T follicular helper cell (primary cell): ENCODE measurements at regions not wholly inside any gene's neighbourhood (a gene's known extent, or its start where the extent isn't known, plus 50 kb on each side); places are given as distances from the start of the nearest gene placed in this dataset.

ENCODE experiments used
- DNase-seq: peaks from one replicate; pipeline ENCODE4 v3.0.0-alpha.2; 2020; ENCODE audit warnings: low read depth

DNA sequence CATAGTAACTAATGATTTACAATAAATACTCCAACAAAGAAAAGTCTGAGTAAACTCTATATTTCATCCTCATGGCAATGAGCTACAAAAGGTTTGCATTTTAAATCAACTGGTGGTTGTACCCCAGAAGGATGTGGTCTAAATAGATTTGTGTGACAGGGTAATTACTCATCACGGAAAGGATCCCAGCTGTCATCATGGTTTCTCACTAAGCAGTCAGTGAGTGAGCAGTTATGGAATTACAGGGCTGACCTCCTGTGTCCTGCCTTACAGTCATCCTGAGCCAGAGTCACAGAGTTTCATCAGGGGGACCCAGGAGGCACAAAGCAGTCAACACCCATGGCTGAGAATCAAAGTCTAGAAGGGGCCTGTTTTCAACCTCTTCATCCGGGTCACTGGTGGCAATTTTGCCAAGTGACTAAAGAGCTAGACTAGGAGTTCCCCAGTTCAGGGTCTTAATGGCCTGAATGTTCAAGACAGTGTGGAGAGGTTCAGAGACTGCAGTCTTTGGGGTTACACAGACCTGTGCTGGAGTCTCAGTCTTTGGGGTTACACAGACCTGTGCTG is 210.7 kb upstream of the SLC24A2 start:
- DNase-seq, result no peak

DNA sequence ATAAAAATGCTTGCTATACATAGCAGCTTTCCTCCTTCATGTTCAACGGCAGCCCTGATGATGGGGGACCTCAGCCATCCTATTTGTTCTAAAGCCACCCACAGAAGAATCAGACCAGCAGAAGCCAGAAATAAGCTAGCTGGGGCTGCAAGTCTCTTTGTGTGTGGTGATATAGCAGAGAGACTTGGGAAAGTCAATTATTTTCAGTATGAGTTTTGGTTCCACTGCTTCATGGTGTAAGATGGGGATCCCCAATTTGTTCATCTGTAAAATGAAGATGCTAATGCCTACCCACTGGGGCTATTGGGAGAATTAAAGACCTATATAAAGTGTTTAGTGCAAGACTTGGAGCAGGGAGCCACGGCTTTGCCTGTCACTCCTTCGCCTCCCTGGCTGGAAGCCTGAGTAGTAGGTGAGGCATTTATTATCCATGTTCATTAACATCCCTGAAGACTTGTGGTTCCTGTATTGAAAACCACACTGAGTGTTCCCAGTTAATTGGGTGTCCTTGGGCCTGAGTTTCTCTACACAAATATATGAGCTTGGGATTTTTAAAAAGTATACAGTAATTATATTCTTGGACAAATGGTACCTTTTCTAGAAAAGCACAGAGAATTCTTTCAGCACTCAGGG is 210.1 kb upstream of the SLC24A2 start:
- DNase-seq, result no peak

DNA sequence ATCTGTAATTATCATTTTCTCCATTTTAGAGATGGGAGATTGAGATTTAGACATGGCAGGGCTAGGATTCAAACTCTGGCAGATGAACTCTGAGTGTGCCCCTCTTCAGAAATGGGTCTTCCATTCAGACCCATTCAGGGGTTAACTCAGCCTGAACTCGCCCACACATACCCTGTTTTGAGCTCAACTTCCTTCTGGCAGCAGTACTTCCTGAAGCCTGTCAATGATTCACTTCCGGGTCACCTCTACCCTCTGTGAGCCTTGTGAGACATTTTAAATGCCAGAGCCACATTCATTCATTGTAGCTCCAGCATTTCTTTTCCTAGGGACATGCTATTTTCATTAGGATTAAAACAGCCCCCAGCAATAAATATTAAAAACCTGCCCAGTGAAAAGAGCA is 209.3 kb upstream of the SLC24A2 start:
- no peak for DNase-seq

DNA sequence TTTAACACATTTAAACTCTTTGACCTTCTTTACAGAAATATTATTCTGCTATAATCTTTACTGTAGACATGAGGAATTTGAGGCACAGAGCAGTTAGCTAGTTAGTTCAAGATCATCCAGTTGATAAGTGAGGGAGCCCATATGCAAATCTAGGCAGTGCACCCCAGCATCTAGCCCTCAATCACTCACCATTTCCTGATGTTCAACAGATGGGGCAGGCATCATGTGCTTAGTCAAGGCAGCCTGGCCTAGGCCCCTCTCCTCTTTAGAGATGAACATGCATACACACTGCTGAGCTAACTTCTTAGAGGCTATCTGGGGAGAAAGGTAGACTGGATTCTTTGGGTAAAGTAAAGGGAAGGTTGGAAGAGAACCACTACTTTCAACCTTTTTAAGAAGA is 206.8 kb upstream of the SLC24A2 start:
- no peak for DNase-seq

DNA sequence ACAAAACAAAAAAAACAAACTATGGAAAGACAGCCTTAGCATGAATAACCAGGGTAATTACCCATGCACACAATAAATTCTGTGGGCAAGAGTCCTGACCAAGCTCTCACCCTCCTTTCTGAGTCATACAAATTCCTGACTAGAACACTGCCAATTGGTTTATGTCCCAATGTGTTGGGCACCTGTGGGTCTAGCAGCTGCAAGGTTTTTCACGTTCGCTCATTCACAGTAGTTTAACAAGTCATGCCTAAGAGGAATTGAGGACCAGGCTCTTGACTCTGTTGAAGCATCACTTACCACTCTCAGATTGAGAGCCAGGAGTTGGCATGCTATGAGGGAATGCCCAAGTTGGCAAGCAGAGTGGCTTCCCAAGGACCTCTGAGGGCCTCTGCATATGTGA is 205.5 kb upstream of the SLC24A2 start:
- DNase-seq, result no peak

DNA sequence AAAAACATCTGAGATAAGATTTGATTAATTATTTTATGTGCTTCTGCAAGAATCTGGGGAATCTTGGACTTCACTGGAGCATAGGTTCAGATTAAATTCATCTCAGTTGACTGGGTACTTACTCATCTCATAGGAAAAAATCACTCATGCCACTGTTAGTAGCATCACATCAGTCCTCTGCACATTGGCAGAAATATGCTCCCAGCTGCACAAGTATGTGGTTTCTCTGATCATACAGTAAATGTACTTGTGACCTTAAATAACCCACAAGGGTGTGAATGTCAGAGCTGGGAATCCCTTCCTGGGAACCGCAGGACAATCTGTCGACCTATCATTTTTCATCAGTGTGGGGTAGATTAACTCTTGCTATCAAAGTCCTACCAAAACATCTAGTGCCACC is 203.7 kb upstream of the SLC24A2 start:
- DNase-seq, result no peak

DNA sequence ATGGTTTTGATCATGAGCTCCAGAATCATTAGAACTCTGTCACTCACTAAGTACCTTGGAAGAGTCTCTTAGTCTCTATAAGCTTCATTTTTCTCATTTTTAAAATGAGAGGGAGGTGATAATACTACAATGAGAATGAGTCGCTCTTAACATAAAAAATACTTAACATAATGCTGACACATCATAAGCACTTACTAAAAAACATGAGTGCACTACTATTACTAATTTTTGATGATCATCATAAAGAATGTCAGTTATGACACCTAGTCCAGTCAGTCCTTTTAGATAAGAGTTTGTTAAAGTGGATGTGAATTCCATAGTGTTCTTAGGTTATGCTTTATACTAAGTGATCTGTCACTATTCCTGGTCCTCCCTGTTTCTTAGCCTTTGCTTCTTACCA is 200.4 kb upstream of the SLC24A2 start:
- no peak for DNase-seq

DNA sequence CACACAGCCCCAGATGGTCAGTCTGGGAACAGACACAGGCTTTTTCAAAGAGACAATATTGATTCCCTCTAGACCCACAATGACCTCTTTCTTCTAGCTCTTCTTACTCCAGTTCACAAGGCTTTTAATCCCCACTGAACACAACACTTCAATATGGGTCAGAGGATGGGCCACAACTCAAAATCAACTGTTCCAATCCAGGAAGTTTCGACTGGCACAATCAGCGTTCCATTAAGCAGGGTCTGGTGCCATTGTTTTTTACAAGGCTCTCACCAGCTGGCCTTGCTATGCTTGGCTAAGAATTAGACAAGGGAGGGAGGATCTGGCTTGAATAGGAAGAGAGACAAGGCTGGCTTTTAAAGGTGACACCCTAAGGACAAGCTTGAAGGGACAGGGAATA is 199.4 kb upstream of the SLC24A2 start:
- DNase-seq, result no peak

DNA sequence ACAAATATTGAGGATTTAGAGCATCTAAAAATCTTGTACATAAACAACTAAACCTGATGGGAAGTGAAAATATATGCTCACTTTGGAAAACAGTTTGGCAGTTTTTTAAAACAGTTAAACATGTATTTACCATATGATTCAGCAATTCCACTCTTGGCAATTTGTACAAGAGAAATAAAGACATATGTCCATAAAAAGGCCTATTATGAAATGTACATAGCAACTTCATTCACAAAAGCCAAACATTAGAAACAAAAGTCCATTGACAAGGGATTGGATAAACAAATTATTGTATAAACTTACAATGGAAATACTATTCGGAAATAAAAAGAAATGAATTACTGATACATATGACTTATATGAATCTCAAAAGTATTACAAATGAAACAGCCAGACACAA is 196.2 kb upstream of the SLC24A2 start:
- no peak for DNase-seq

DNA sequence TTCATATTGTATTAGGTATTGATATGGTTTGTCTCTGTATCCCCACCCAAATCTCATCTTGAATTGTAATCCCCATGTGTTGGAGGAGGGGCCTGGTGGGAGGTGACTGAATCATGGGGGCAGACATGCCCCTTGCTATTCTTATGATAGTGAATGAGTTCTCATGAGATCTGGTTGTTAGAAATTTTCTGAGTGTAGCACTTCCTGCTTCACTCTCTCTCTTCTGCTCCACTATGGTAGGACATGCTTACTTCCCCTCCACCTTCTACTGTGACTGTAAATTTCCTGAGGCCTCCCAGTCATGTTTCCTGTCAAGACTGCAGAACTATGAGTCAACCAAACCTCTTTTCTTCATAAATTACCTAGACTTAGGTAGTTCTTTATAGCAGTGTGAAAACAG is 187.4 kb upstream of the SLC24A2 start:
- no peak for DNase-seq

DNA sequence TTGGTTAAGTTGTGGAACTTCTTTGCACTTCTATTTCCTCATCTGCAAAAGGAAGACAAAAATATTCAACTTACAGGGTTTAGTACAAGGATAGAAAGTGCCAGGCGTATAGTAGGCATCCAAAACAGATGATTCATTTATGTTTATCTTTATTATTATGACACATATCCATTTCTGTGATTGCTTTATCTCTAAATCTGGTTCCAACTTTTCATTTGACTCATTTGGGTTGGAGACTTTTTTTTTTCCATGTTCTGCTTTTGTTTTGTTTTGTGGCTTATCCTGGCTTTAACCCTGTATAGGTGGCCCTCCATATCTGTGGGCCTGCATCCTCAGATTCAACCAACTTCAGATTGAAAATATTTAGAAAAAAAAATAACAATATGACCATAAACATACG is 186.7 kb upstream of the SLC24A2 start:
- DNase-seq, result no peak

DNA sequence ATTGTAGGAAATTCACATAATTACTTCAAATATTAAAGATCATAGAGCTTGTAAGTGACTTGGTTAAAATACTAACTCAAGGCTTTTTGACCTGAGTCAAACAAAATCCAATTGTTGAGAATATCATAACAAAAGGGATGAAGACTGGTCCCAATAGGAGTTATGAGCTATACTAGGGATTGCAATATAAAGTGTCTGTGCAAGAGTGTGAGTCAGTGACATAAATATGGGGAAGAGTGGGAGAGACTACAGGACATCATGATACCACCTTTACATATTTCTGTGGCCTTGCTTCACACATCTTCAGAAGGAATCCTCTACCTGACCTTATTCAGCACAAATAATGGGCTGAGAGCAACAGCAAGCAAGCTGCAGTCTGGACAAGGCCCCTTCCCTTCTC is 180.9 kb upstream of the SLC24A2 start:
- no peak for DNase-seq

DNA sequence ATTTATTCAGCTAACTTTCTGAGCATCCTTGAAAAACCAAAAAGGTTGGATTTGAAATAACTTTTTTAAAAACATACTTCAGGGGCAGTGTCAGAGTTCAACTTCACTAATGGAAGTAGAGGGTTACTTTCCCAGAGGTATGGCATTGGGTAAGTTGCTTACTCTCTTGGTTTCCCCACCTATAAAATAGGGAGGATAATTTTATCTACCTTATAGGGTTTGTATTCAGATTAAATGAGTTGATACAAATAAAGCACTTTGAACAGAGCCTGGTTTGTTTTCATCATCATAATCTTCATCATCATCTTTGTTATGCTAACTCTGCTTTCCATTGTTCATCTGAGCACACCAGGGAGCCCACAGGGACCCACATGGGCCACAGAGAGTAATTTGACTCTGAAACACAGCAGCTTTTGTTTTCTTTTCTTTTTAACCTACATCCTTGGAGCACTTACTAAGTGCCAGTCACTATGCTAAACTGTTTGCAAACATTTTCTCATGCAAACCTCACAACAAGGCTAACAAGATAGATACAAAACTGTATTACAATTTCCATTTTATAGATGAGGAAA is 179.1 kb upstream of the SLC24A2 start:
- no peak for DNase-seq

DNA sequence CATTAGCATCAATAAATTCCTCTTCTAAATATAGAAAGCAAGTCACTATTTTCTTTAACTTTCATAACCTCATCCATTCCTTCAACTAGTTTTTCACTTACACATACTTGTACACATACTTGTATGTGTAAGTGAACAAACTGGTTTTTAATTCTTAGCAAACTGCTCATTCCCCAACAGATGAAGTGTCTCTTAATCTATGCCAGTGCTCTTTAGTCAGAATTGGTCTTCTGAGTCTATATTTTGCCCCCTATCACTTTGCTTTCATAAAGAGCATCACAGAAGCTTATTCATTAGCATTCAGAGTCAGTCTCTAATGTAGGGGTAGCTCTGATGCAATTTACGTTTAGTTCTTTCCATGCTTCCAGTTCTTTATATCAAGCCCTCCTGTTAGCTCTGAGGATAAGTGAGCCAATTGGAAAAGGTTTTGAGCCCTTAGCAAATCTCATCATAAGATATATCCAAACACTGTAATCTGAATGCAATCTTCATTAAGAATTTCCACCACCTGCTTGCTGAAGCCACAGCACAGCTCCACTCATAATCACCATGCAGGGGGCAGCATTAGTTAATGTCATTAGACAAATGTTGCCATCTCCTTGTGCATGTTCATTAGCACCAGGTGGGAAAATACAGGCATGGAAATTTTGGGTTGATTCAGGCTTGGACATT is 178.5 kb upstream of the SLC24A2 start:
- no peak for DNase-seq

DNA sequence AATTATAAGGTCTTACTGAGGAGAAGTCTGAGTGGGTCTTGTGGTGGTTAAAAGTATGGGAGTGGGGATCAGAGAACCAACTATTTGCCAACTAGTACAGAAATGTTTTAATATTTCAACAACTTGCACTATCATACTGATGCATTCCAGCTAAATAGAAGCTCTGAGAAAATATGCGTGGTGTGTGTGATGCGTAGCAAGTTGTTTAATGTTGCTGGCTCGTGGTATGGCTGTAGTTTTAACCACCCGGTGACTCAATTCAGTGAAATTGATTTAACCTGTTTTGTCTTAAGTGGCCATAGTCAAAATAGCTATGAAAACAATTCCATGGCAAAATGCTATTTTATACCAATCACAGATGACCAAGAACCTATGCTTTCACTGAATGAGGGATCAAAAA is 176.5 kb upstream of the SLC24A2 start:
- DNase-seq, result no peak

DNA sequence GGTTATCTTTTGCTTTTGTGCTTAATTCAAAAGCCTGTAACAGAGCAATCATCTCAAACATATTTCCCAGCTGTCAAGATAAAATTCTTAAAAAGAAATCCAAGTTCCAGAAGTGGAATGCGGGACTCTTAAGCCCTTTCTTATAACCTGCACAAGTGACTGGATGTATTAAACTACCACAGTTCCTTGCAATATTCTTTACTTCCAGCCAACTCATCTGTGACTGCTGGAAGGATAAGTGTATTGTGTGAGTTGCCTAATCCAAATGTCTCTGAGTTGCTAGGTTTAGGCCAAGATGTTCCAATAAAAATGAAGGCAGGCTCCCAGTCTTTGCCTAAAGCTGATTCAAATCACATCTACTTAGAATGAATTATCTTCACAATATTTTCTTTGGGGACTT is 159.2 kb upstream of the SLC24A2 start:
- DNase-seq, result no peak

DNA sequence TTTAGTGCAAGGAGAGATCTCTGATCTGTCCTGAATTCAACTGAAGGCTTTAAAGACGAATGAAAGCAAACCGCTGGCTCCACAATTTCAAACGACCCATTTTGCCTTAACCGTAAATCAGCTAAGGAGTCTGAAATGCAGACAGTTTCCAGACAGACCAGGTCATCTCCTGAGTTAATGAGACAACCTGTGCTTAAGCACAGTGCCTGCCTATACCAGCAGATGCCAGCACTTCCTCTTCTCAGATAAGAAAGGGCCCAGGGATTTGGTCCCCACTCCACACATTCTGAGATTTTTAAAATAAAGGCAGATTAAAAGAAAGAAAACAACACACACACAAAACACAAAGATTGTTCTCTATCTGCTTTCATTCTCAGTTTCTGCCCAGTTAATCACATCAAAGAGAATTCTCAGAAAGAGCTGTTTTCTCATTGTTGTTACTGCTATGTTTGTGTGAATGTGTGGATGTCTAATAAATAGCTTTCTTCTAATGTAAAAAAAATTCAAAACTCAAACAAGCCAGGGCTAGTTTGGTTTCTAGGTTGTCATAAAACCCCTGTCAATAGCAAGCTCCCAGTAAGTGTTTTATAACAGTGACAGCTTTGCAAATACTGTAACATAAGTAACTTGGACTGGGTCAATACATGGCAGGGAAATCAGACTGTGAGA is 157.7 kb upstream of the SLC24A2 start:
- no peak for DNase-seq

DNA sequence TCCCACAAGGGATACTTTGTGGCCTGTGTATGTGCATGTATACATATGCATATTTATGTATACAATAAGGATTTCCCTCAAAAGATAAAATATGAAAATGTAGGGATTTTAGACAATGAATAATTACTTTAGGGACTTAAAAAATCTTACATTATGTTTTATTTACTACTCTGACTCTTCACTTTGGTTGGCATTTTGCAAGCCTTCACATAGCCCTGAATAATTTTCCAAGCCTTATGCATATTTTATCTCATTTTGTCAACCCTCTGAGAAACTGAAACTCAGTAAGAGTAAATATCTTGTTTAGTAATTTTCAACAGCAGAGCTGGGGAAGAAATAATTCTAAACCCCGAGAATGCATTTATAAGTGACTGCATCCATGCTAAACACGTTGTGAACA is 153.0 kb upstream of the SLC24A2 start:
- no peak for DNase-seq

DNA sequence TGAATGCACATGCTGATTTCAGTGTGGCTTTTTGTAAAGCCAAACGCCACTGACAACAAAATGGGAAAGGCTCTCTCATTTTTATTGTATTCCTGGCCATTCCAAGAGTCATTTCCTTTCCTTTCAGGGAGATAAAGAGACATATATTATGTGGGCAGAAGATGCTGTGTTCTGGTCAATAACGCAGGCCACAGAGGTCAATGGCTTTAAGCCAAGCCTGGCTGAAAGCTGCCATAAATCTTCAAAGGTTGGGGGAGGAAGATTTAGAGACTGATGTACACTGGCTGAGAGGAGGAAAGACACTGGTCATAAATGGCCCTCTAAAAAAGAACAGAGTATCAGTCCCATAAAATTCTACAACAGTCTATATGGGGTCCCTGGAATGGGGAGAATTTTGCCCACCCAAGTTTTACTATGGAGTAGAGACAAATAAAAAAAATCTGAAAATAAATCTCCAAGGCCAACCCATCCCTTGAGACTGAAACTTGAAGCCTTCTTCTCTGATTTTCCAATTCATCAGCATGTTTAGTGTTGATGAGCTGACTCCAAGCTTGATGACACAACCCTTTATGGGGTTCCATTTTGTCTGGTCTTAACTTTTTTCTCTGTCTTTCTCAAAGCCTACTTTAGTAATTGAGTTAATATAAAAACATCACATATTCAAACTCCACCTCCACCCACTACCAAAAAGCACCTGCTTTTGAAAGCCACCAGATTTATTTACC is 152.1 kb upstream of the SLC24A2 start:
- no peak for DNase-seq

DNA sequence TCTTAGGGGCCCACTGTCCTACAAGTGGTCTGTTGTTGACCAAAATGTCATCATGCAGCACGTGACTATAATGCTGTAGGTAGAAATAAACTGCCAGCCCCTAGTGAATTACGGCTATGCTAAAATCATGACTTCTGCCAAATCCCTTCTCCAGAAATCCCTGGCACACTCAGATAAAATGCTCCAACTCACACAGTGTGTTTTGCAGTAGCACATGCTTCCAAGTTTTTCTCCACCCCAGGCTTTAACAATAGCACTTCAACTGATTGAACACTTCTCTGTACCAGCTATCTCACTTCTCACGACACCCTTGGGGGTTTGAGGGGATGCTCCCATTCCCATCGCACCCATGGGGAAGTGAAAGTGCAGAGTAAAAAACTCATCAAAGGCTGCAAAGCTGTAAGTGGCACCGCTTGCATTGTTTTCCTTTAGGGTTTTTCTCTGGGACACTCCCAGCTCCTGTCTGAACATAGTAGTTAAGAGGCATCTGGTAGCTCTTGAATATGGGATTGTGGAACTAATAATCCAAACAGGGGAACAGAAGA is 151.0 kb upstream of the SLC24A2 start:
- no peak for DNase-seq

DNA sequence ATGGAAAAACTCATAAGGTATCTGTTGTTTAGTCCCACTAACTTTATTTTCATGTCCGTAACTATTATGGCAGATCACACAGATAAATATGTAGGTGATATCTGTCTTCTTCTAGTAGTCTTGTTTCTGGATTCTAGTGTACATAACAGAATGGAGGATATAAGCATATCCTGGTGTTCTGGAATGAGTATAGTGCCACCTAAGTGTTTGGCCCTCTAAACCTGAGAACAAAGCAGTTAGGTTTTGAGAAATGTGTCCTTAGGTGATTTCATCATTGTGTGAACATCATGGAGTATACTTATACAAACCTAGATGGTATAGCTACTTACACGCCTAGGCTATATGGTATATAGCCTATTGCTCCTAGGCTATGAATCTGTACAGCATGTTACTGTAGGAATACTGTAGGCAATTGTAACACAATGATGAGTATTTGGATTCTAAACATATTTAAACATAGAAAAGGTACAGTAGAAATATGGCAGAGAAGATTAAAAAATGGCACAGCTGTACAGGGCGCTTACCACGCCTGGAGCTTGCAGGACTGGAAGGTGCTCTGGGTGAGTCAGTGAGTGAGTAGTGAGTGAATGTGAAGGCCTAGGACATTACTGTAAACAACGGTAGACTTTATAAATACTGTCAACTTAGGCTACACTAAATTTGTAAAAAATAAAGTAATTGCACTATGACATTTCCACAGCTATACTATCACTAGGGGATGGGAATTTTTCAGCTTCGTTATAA is 150.3 kb upstream of the SLC24A2 start:
- no peak for DNase-seq
